Small intestine (tissue), 7 donors: ENCODE measurements at regions not wholly inside any gene's neighbourhood (a gene's known extent, or its start where the extent isn't known, plus 50 kb on each side); places are given as distances from the start of the nearest gene placed in this dataset.

Experiments used
- DNase-seq, 2 donors: peaks; one replicate each; pipeline versions ENCODE4 v3.0.0 to v3.0.0-alpha.2; 2013
- FAIRE-seq: peaks from 2 replicates; lab custom pipeline; 2012; peaks lifted over from hg19 to GRCh38; lab: Jason Lieb, UNC
- H3K27ac ChIP-seq, 3 donors: one replicate each; pipeline ENCODE4 v1.5.1; 2013; ENCODE audit warnings: low read length in 2 of 3, mild to moderate bottlenecking in 2 of 3, control low read depth in 1 of 3, inconsistent platforms in 1 of 3, low read depth in 1 of 3, moderate library complexity in 1 of 3
- H3K27me3 ChIP-seq, 3 donors: one replicate each; pipeline ENCODE4 v1.6.1; 2013; ENCODE audit warnings: low read length in 3 of 3, inconsistent platforms in 1 of 3; ENCODE audit not compliant: control insufficient read depth in 3 of 3, insufficient read depth in 3 of 3
- H3K36me3 ChIP-seq, 3 donors: one replicate each; pipeline ENCODE4 v1.6.1; 2013; ENCODE audit warnings: low read length in 3 of 3, inconsistent platforms in 1 of 3, low read depth in 1 of 3, mild to moderate bottlenecking in 1 of 3, moderate library complexity in 1 of 3; ENCODE audit not compliant: control insufficient read depth in 3 of 3, insufficient read depth in 2 of 3
- H3K4me1 ChIP-seq, 3 donors: one replicate each; pipeline ENCODE4 v1.6.1; 2013; ENCODE audit warnings: low read length in 2 of 3, inconsistent platforms in 1 of 3, low read depth in 1 of 3, mild to moderate bottlenecking in 1 of 3, moderate library complexity in 1 of 3; ENCODE audit not compliant: control insufficient read depth in 3 of 3, insufficient read depth in 2 of 3
- H3K4me3 ChIP-seq, 3 donors: one replicate each; pipeline ENCODE4 v1.5.1; 2013; ENCODE audit warnings: low read length in 3 of 3, control low read depth in 1 of 3, inconsistent platforms in 1 of 3, low read depth in 1 of 3, mild to moderate bottlenecking in 1 of 3, moderate library complexity in 1 of 3
- H3K9me3 ChIP-seq, 2 donors: one replicate each; pipeline ENCODE4 v1.6.1; 2013; ENCODE audit warnings: low read depth in 1 of 2, low read length in 1 of 2; ENCODE audit not compliant: control insufficient read depth in 2 of 2, insufficient read depth in 1 of 2
- WGBS, 3 donors: extraction: QIAGEN DNeasy Blood & Tissue Kit; methylation state at CpG; one replicate each; pipeline ENCODE4 v1.1.7; 2013; 5-methylcytosine and 5-hydroxymethylcytosine counted together
- donor health status: healthy with polysubstance abuse.
- donor health status: control.
- donor health status: control.
- donor health status: Bipolar disorder and iron deficiency.
- donor health status: healthy.

DNA sequence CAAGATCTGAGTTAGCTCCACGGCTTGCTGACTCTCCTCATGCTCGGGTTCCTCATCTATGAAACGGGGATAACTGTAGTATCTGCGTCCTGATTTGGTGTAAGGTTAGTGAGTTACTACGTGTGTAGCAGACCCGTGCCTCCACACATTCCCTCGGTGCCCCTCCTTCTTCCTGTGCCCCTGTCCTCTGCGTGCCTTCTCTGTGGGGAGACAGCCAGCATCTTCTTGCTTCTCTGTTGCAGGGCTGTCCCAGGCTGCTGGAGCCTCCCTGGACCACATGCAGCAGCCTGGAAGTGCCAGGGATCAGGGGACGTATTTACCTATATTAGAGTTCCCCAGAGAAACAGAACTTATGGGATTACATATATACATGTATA, 93.1 kb upstream of the PRNP start:
- Histone ChIP-seq H3K4me3 (no peak overlapping the region), H3K36me3 (no peaks in the 10 kb centered on the region), H3K27me3 (peaks cover 0 to 3% (median 0%) of the 10 kb centered on the region in 3 donors), H3K9me3 (no peaks in the 10 kb centered on the region), H3K27ac (no peak overlapping the region), H3K4me1 (peaks cover 0 to 6% (median 0%) of the 10 kb centered on the region in 3 donors)
- DNase-seq (no peak), FAIRE-seq (no peak)
- 40 to 65% (median 45%) methylated on average over 9 of the region's 9 CpGs for WGBS, 3 donors

DNA sequence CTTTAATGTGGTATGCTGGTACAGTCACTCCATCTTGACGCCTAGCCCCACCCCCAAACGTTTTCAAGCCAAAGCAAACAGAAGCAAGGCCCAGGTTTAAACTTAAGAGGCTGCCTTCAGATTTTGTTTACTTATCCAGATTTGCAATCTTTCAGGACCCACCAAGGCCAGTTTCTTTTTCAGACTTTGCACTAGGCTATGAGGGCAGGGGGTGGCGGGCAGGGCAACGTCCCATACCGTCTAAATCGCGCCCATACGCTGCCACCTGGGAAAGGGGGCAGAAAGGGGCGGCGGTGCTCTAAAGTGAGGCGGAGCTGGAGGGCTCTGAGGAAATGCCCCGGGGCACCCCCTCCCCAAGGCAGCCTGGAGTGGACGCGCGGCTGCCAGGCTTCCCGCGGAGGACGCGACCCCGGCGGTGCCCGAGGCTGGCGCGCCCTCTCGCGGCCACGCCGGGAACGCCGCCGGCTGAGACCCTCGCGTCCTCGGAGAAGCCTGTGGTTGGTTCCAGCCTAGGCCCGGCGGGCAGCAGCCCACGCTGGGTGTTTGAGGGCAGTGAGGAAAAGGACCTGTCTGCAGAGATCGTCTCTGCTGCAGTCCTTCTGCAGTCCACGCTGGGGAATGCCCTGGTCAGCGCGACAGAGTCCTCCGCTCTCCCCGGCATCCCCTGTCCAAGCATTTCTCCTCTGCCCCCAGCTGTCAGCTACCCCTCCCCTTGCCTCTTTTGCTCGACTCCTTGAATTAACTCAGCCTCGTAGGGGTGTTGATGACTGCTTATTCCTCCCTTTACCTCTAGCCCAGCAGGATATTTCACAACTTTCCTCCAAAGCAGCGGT, 93.7 kb upstream of the PRNP start:
- H3K27me3 ChIP-seq, result peaks cover 0 to 3% (median 0%) of the 10 kb centered on the region in 3 donors
- no peak for FAIRE-seq
- WGBS, 3 donors, result 7 to 9% (median 8%) methylated on average over 37 to 46 of the region's 46 CpGs
- no peak overlapping the region for H3K27ac ChIP-seq
- peaks cover 0 to 6% (median 0%) of the 10 kb centered on the region in 3 donors for H3K4me1 ChIP-seq
- DNase-seq, result peak; percentile 33 to 65
- H3K36me3 ChIP-seq, result no peaks in the 10 kb centered on the region
- peak overlapping the region in 2 of 3 donors; percentile 22 to 42 for H3K4me3 ChIP-seq
- no peaks in the 10 kb centered on the region for H3K9me3 ChIP-seq

DNA sequence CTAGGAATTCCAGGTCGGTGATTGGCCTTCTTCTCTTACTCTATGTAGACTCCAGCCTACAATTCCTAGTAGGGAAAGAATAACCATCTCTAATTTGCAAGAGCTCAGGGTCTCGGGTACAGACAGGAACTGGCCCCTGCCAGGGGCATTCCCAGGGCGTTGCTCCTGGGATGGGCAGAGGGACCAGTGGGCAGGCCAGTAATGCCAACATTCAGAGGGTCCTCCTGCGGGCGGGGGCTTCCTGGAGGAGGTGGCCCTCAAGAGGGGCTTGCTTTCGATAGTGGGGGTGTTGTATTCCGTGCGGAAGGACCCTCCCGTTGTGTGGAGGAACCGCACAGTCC, 94.3 kb upstream of the PRNP start:
- peaks cover 0 to 6% (median 0%) of the 10 kb centered on the region in 3 donors for H3K4me1 ChIP-seq
- WGBS, 3 donors, result 31 to 41% (median 32%) methylated on average over 10 of the region's 10 CpGs
- FAIRE-seq, result no peak
- no peaks in the 10 kb centered on the region for H3K36me3 ChIP-seq
- peak overlapping the region in 1 of 3 donors; percentile 42 for H3K4me3 ChIP-seq
- H3K27me3 ChIP-seq, result peaks cover 0 to 3% (median 0%) of the 10 kb centered on the region in 3 donors
- DNase-seq, result no peak
- no peak overlapping the region for H3K27ac ChIP-seq
- H3K9me3 ChIP-seq, result no peaks in the 10 kb centered on the region

DNA sequence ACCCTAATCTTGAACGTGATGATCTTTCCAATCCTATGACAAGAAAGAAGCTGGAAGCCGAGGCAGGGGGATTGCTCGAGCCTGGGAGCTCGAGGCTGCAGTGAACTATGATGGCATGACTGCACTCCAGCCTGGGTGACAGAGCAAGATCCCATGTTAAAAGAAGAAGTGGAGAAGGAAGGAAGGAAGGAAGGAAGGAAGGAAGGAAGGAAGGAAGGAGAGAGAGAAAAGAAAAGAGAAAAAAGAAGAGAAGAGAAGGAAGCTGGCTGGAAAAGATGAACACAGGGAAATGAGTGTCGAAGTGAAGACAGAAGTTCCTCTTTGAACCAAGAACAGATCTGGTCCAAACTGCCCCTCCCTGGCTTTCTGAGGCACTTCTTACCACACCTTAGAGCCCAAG, 100.5 kb upstream of the PRNP start:
- Histone ChIP-seq H3K36me3 (no peaks in the 10 kb centered on the region), H3K9me3 (no peaks in the 10 kb centered on the region), H3K4me3 (no peak overlapping the region), H3K4me1 (no peaks in the 10 kb centered on the region), H3K27me3 (peaks cover 0 to 5% (median 3%) of the 10 kb centered on the region in 3 donors), H3K27ac (no peak overlapping the region)
- FAIRE-seq, result no peak
- DNase-seq, result no peak
- WGBS, 3 donors, result 74 to 77% (median 77%) methylated on average over 5 of the region's 5 CpGs

DNA sequence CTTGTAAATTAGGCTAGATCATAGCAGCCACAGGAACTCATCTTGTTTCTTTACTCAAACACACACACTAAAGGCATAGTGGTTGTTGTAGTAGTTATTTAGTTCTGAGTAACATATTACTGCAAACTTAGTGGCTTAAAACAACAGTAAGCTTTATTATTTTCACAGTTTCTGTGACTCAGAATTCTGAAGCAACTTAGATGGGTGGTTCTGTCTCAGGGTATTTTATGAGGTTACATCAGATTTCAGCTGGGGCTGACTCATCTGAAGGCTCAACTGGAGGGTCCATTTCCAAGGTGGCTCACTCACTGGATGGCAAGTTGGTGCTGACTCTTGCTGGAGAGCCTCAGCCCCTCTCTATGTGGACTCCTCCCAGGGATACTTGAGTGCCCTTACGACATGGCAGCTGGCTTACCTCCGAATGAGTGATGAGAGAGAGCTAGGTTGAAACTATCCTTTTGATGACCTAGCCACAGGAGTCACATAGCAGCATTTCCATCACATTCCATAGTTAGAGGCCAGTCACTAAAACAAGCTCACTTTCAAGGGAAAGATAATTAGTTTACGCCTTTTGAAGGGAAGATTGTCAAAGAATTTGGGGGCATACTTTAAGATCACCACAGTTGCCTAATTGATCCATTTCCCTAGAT, 101.0 kb upstream of the PRNP start:
- Histone ChIP-seq H3K27me3 (peaks cover 0 to 5% (median 3%) of the 10 kb centered on the region in 3 donors), H3K4me3 (no peak overlapping the region), H3K27ac (no peak overlapping the region), H3K36me3 (no peaks in the 10 kb centered on the region), H3K9me3 (no peaks in the 10 kb centered on the region), H3K4me1 (no peaks in the 10 kb centered on the region)
- FAIRE-seq, result no peak
- no peak for DNase-seq
- WGBS, 3 donors, result 89 to 93% (median 90%) methylated on average over 3 of the region's 3 CpGs

DNA sequence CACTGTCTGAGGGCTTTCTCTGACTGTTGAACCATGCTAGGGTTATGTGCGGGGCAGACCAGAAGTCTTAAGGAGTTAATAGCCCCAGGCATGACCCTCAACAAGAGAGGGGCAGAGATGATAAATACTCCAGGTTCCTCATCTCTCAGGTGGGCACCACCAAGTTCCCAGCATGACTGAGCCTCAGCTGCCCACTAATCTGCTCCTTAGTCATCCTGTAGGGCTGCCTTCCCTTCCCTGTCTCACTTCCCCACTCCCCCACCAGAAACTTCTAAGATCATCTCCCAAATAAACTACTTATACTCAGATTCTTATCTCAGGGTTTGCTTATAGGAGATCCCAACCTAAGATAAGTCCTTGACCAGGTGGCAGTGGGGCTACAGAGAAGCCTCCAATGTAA, 101.7 kb upstream of the PRNP start:
- Histone ChIP-seq H3K9me3 (no peaks in the 10 kb centered on the region), H3K36me3 (no peaks in the 10 kb centered on the region), H3K27me3 (peaks cover 0 to 5% (median 3%) of the 10 kb centered on the region in 3 donors), H3K27ac (no peak overlapping the region), H3K4me3 (no peak overlapping the region), H3K4me1 (no peaks in the 10 kb centered on the region)
- DNase-seq (no peak), FAIRE-seq (no peak)
- WGBS, 3 donors, result 83 to 100% (median 93%) methylated on average over 1 of the region's 1 CpG

DNA sequence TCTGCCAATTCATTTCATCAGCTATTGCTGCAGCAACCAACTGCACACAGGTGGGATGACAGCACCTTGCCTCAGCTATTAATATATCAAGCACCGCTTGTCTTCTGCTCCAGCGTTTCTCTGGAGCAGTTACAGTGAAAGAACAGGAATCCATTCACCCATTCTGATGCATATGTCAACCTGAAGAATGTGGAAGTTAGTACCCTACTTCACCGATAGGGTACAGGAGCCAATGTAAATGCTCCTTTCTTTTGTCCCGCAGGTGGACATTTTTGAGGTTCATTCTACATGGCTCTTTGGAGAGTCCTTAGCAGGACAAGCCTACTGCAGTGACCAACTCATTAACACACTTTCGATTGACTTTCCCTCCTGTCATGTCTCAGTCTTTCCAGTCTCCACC, 104.4 kb upstream of the PRNP start:
- Histone ChIP-seq H3K4me1 (no peaks in the 10 kb centered on the region), H3K4me3 (no peak overlapping the region), H3K27me3 (peaks cover 0 to 6% (median 3%) of the 10 kb centered on the region in 3 donors), H3K27ac (no peak overlapping the region), H3K9me3 (no peaks in the 10 kb centered on the region), H3K36me3 (no peaks in the 10 kb centered on the region)
- WGBS, 3 donors, result 60 to 72% (median 67%) methylated on average over 5 of the region's 5 CpGs
- no peak for DNase-seq
- FAIRE-seq, result no peak

DNA sequence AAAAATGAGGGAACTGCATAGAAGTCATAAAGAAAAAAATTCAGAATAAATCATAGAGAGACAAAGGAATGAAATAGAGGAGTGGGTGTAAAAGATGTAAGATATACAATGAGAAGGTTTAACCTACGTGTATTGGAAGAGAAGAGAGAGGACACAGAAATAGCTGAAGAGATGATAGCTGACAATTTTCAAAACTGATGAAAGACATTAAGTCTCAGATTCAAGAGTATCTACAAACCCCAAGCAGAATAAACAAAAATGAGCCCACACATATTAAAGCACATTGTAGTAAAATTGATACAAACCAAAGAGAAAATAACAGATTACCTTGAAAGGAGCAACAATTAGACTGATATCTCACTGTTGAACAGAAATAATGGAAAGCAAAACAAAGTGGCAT, 107.9 kb upstream of the PRNP start:
- Histone ChIP-seq H3K9me3 (no peaks in the 10 kb centered on the region), H3K27me3 (peaks cover 0 to 6% (median 4%) of the 10 kb centered on the region in 3 donors), H3K4me3 (no peak overlapping the region), H3K36me3 (no peaks in the 10 kb centered on the region), H3K27ac (no peak overlapping the region), H3K4me1 (no peaks in the 10 kb centered on the region)
- no peak for FAIRE-seq
- no peak for DNase-seq
- 76 to 88% (median 87%) methylated on average over 1 of the region's 1 CpG for WGBS, 3 donors
